Right lobe of liver (tissue), 6 donors: ENCODE measurements at regions not wholly inside any gene's neighbourhood (a gene's known extent, or its start where the extent isn't known, plus 50 kb on each side); places are given as distances from the start of the nearest gene placed in this dataset.

ENCODE experiments used
- ATAC-seq, 4 donors: fragments of 200-7000 bp; cut with Tn5 transposase; one replicate each; pipeline ENCODE4 v1.9.1; 2020; ENCODE audit warnings: mild to moderate bottlenecking in 4 of 4, moderate library complexity in 4 of 4
- DNase-seq, 3 donors: peaks; one replicate each; pipeline ENCODE4 v3.0.0-alpha.2; 2020
- H3K27ac ChIP-seq, 3 donors: fragments of 200-600 bp; one replicate each; pipeline ENCODE4 v1.8.0; 2022
- H3K27me3 ChIP-seq, 2 donors: fragments of 200-600 bp; one replicate each; pipeline ENCODE4 v1.8.0; 2022
- H3K36me3 ChIP-seq, 4 donors: fragments of 200-600 bp; sonication (generic) in 1 of 4; one replicate each; pipeline versions ENCODE4 v1.5.1 to v1.8.0; 2017 to 2022; ENCODE audit warnings: control low read depth in 1 of 4
- H3K4me1 ChIP-seq, 4 donors: fragments of 200-600 bp; sonication (generic) in 1 of 4; one replicate each; pipeline versions ENCODE4 v1.5.1 to v1.8.0; 2017 to 2022; ENCODE audit warnings: control low read depth in 1 of 4
- H3K4me3 ChIP-seq, 3 donors: fragments of 200-600 bp; one replicate each; pipeline ENCODE4 v1.8.0; 2022
- H3K9me3 ChIP-seq, 4 donors: fragments of 200-600 bp; sonication (generic) in 1 of 4; one replicate each; pipeline versions ENCODE4 v1.5.1 to v1.8.0; 2017 to 2022; ENCODE audit warnings: control low read depth in 1 of 4
- CTCF ChIP-seq, 4 donors: fragments of 200-600 bp in 3 of 4; fragments of 450-650 bp in 1 of 4; IDR thresholded peaks; one replicate each; pipeline versions ENCODE4 v1.5.1 to v1.8.0; 2016 to 2022; ENCODE audit warnings: antibody characterized with exemption in 4 of 4, mild to moderate bottlenecking in 2 of 4
- POLR2A ChIP-seq: fragments of 450-650 bp; IDR thresholded peaks from one replicate; pipeline ENCODE4 v1.6.1; 2017; ENCODE audit warnings: antibody characterized with exemption, mild to moderate bottlenecking
- WGBS: methylation state at CpG from one replicate; pipeline ENCODE4 v1.1.6; 2018; ENCODE audit warnings: low coverage, low lambda C conversion rate; ENCODE audit not compliant: insufficient coverage; ENCODE audit errors: missing lambda C conversion rate; 5-methylcytosine and 5-hydroxymethylcytosine counted together
- intact Hi-C, 2 donors: fragments of 100-400 bp; cut with DNase I; formaldehyde crosslinking; loops; one replicate each; pipeline versions ENCODE4 v1.11.2 to v1.14.1; 2022
- donor health status: DM: no; HTN: yes; CAD: no.
- donor health status: DM: no; HTN: no; CAD: no.
- donor health status: DM: no; HTN: no; CAD: no.
- donor health status: DM: no; HTN: yes; CAD: no.
- donor health status: DM: no; HTN: yes; CAD: no.

- no peaks in the 10 kb centered on the region for H3K36me3 ChIP-seq
Observed at GRCh38 chr3:87837076-87837475, 221.7 kb downstream of the CGGBP1 start.

GRCh38 chr3:87836026-87836425 is 222.8 kb downstream of the CGGBP1 start:
- no peak overlapping the region for H3K4me3 ChIP-seq
- H3K4me1 ChIP-seq = no peaks in the 10 kb centered on the region
- no peak for TF ChIP-seq POLR2A
- no peak for TF ChIP-seq CTCF (IDR thresholded peaks at IDR 0.05)
- ATAC-seq (no peak), DNase-seq (no peak)
- no peak overlapping the region for H3K27ac ChIP-seq
- H3K9me3 ChIP-seq = no peaks in the 10 kb centered on the region
- 44% methylated on average over 1 of the region's 1 CpG for WGBS
- intact Hi-C loops = no loop called here
- no peaks in the 10 kb centered on the region for H3K36me3 ChIP-seq
- H3K27me3 ChIP-seq = no peaks in the 10 kb centered on the region

More at GRCh38 chr3:87837076-87837475, 221.7 kb downstream of the CGGBP1 start:
- H3K9me3 ChIP-seq = no peaks in the 10 kb centered on the region
- 9% methylated on average over 1 of the region's 1 CpG for WGBS
- no peak for ATAC-seq
- TF ChIP-seq POLR2A = no peak
- no peak for TF ChIP-seq CTCF (IDR thresholded peaks at IDR 0.05)
- intact Hi-C loops = no loop called here
- H3K4me1 ChIP-seq = no peaks in the 10 kb centered on the region
- H3K4me3 ChIP-seq = no peak overlapping the region
- no peak for DNase-seq
- no peaks in the 10 kb centered on the region for H3K27me3 ChIP-seq
- H3K27ac ChIP-seq = no peak overlapping the region

- Histone ChIP-seq H3K9me3 (no peaks in the 10 kb centered on the region), H3K36me3 (no peaks in the 10 kb centered on the region), H3K27me3 (no peaks in the 10 kb centered on the region), H3K4me3 (no peak overlapping the region), H3K27ac (no peak overlapping the region), H3K4me1 (no peaks in the 10 kb centered on the region)
- WGBS = 64% methylated on average over 4 of the region's 4 CpGs
- intact Hi-C loops = no loop called here
- ATAC-seq = no peak
- no peak for TF ChIP-seq POLR2A
- no peak for TF ChIP-seq CTCF (IDR thresholded peaks at IDR 0.05)
- DNase-seq = no peak
Observed at GRCh38 chr3:87835236-87835635, 223.6 kb downstream of the CGGBP1 start.

- Histone ChIP-seq H3K9me3 (no peaks in the 10 kb centered on the region), H3K36me3 (no peaks in the 10 kb centered on the region), H3K4me1 (no peaks in the 10 kb centered on the region), H3K27me3 (no peaks in the 10 kb centered on the region), H3K27ac (no peak overlapping the region), H3K4me3 (no peak overlapping the region)
- WGBS = 55% methylated on average over 2 of the region's 2 CpGs
- ATAC-seq = no peak
- intact Hi-C loops = no loop called here
- no peak for DNase-seq
- no peak for TF ChIP-seq CTCF (IDR thresholded peaks at IDR 0.05)
- TF ChIP-seq POLR2A = no peak
Observed at GRCh38 chr3:87834327-87834726, 224.5 kb downstream of the CGGBP1 start.

GRCh38 chr3:87833039-87833377 is 225.8 kb downstream of the CGGBP1 start:
- no peak for DNase-seq
- ATAC-seq = no peak
- no peak overlapping the region for H3K27ac ChIP-seq

More at GRCh38 chr3:87833039-87833377, 225.8 kb downstream of the CGGBP1 start:
- Histone ChIP-seq H3K36me3 (no peaks in the 10 kb centered on the region), H3K9me3 (no peaks in the 10 kb centered on the region), H3K4me3 (no peak overlapping the region), H3K27me3 (no peaks in the 10 kb centered on the region), H3K4me1 (no peaks in the 10 kb centered on the region)
- TF ChIP-seq CTCF (IDR thresholded peaks at IDR 0.05) = no peak
- TF ChIP-seq POLR2A = no peak
- intact Hi-C loops = no loop called here
